ENCODE measurements at regions not wholly inside any gene's neighbourhood (a gene's known extent, or its start where the extent isn't known, plus 50 kb on each side); places are given as distances from the start of the nearest gene placed in this dataset.

- TF ChIP-seq CTCF (IDR thresholded peaks at IDR 0.05), result no peak
- intact Hi-C loops (cut with DNase I, micrococcal nuclease), result no loop called here
- no peak for ATAC-seq
- Histone ChIP-seq H3K36me3 (ENCODE audit: low read depth) (no peaks in the 10 kb centered on the region), H3K9me3 (no peaks in the 10 kb centered on the region), H3K4me1 (ENCODE audit: low read depth) (no peaks in the 10 kb centered on the region), H3K4me3 (no peak overlapping the region)
- DNase-seq, result no peak
Observed at GRCh38 chr6:101013612-101014195, 132.6 kb upstream of the ASCC3 start.

- no peaks in the 10 kb centered on the region for H3K4me1 ChIP-seq (ENCODE audit: low read depth)
- TF ChIP-seq CTCF (IDR thresholded peaks at IDR 0.05), result no peak
- ATAC-seq (no peak), DNase-seq (no peak)
- H3K36me3 ChIP-seq (ENCODE audit: low read depth), result no peaks in the 10 kb centered on the region
- no peak overlapping the region for H3K4me3 ChIP-seq
- no peaks in the 10 kb centered on the region for H3K9me3 ChIP-seq
- intact Hi-C loops (cut with DNase I, micrococcal nuclease), result no loop called here
Observed at GRCh38 chr6:101015541-101015940, 134.4 kb upstream of the ASCC3 start.

GRCh38 chr6:101016163-101016562 is 135.0 kb upstream of the ASCC3 start:
- H3K4me3 ChIP-seq, result no peak overlapping the region
- ATAC-seq, result no peak
- no peak for TF ChIP-seq CTCF (IDR thresholded peaks at IDR 0.05)
- no peaks in the 10 kb centered on the region for H3K4me1 ChIP-seq (ENCODE audit: low read depth)
- no peak for DNase-seq
- H3K9me3 ChIP-seq, result no peaks in the 10 kb centered on the region
- H3K36me3 ChIP-seq (ENCODE audit: low read depth), result no peaks in the 10 kb centered on the region
- intact Hi-C loops (cut with DNase I, micrococcal nuclease), result no loop called here

GRCh38 chr6:101018157-101018556 is 137.0 kb upstream of the ASCC3 start:
- no peak for ATAC-seq
- Histone ChIP-seq H3K4me1 (ENCODE audit: low read depth) (no peaks in the 10 kb centered on the region), H3K4me3 (no peak overlapping the region), H3K36me3 (ENCODE audit: low read depth) (no peaks in the 10 kb centered on the region), H3K9me3 (no peaks in the 10 kb centered on the region)
- DNase-seq, result no peak
- TF ChIP-seq CTCF (IDR thresholded peaks at IDR 0.05), result no peak
- intact Hi-C loops (cut with DNase I, micrococcal nuclease), result no loop called here

- DNase-seq, result no peak
- ATAC-seq, result no peak
- Histone ChIP-seq H3K4me3 (no peak overlapping the region), H3K36me3 (ENCODE audit: low read depth) (no peaks in the 10 kb centered on the region), H3K9me3 (no peaks in the 10 kb centered on the region), H3K4me1 (ENCODE audit: low read depth) (no peaks in the 10 kb centered on the region)
- intact Hi-C loops (cut with DNase I, micrococcal nuclease), result no loop called here
- TF ChIP-seq CTCF (IDR thresholded peaks at IDR 0.05), result no peak
Observed at GRCh38 chr6:101021504-101021903, 140.4 kb upstream of the ASCC3 start.

GRCh38 chr6:101042966-101043365 is 161.8 kb upstream of the ASCC3 start:
- no peak for DNase-seq
- Histone ChIP-seq H3K9me3 (no peaks in the 10 kb centered on the region), H3K4me1 (ENCODE audit: low read depth) (no peaks in the 10 kb centered on the region), H3K4me3 (no peak overlapping the region), H3K36me3 (ENCODE audit: low read depth) (no peaks in the 10 kb centered on the region)
- intact Hi-C loops (cut with DNase I, micrococcal nuclease), result no loop called here
- no peak for ATAC-seq
- no peak for TF ChIP-seq CTCF (IDR thresholded peaks at IDR 0.05)

Measured in mucosa of descending colon (tissue), 3 donors.